ENCODE measurements at regions not wholly inside any gene's neighbourhood (a gene's known extent, or its start where the extent isn't known, plus 50 kb on each side); places are given as distances from the start of the nearest gene placed in this dataset.

DNA sequence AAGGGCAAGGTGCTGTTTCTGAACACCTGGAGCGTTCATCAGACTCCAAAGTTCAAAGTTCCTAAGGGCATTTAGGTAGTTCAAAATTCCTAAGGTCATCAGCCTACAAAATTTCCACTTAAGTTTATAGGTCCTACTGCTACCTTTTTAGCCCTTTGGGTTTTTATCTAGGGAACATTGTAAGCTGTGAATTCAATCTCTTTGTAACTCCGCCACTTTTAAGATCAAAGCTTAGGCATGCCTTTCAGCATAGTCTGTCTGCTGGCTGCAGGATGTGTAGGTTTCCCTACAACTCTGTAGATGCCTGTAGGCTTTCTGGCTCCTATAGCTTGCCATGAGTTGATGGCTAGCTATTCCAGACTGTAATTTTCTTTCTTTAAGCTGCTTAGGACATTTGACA is 291.6 kb downstream of the MAP2K6 start:
- Histone ChIP-seq H2AFZ (ENCODE audit: low read depth) (no peak overlapping the region), H3K4me1 (ENCODE audit: control insufficient read depth in 1 of 2, insufficient read depth in 2 of 2, low read depth in 1 of 2, low read length in 1 of 2) (peaks cover 0 to under 1% of the 10 kb centered on the region in 2 experiments; a peak in 1 of 4 replicates), H3F3A (replicated peaks; ENCODE audit: insufficient read depth) (no peaks in the 10 kb centered on the region), H3K4me2 (no peak overlapping the region), H3K9me2 (no peaks in the 10 kb centered on the region), H3K79me2 (ENCODE audit: insufficient read depth) (no peaks in the 10 kb centered on the region), H3K9me3 (no peaks in the 10 kb centered on the region), H4K20me1 (ENCODE audit: insufficient read depth) (no peaks in the 10 kb centered on the region), H3K4me3 (ENCODE audit: low read depth in 2 of 2, low read length in 1 of 2) (no peak overlapping the region), H3K36me3 (replicated peaks in 1 of 2; ENCODE audit: control insufficient read depth in 1 of 2, insufficient read depth in 2 of 2, low read length in 1 of 2) (no peaks in the 10 kb centered on the region), H3K9ac (no peak overlapping the region), H3K27me3 (ENCODE audit: insufficient read depth) (no peaks in the 10 kb centered on the region), H3K27ac (ENCODE audit: low read depth in 2 of 2, low read length in 1 of 2) (no peak overlapping the region)
- 67% methylated on average over 2 of the region's 2 CpGs for whole genome bisulfite sequencing (ENCODE audit: low lambda C conversion rate)
- TF ChIP-seq CHD2 (IDR thresholded peaks at IDR 0.05; ENCODE audit: low read length, partially characterized antibody) (no peak), FOSL2 (IDR thresholded peaks at IDR 0.05; ENCODE audit: borderline replicate concordance, low read depth) (no peak), SMC3 (IDR thresholded peaks at IDR 0.05; ENCODE audit: low read depth, low read length) (no peak), YY1 (IDR thresholded peaks at IDR 0.05; ENCODE audit: low read depth) (no peak), ELF1 (IDR thresholded peaks at IDR 0.05) (no peak), RXRA (IDR thresholded peaks at IDR 0.05; ENCODE audit: borderline replicate concordance, low read depth) (no peak), TAF1 (IDR thresholded peaks at IDR 0.05; ENCODE audit: borderline replicate concordance, low read depth, low read length) (no peak), RFX5 (IDR thresholded peaks at IDR 0.05; ENCODE audit: low read length) (no peak), EP300 (IDR thresholded peaks at IDR 0.05; ENCODE audit: borderline replicate concordance in 1 of 2, low read depth in 1 of 2, low read length in 1 of 2) (no peak)
- TF ChIP-seq, protein P1, sequence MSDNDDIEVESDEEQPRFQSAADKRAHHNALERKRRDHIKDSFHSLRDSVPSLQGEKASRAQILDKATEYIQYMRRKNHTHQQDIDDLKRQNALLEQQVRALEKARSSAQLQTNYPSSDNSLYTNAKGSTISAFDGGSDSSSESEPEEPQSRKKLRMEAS (IDR thresholded peaks at IDR 0.05; ENCODE audit: low read depth), result no peak
- TF ChIP-seq, protein P2, sequence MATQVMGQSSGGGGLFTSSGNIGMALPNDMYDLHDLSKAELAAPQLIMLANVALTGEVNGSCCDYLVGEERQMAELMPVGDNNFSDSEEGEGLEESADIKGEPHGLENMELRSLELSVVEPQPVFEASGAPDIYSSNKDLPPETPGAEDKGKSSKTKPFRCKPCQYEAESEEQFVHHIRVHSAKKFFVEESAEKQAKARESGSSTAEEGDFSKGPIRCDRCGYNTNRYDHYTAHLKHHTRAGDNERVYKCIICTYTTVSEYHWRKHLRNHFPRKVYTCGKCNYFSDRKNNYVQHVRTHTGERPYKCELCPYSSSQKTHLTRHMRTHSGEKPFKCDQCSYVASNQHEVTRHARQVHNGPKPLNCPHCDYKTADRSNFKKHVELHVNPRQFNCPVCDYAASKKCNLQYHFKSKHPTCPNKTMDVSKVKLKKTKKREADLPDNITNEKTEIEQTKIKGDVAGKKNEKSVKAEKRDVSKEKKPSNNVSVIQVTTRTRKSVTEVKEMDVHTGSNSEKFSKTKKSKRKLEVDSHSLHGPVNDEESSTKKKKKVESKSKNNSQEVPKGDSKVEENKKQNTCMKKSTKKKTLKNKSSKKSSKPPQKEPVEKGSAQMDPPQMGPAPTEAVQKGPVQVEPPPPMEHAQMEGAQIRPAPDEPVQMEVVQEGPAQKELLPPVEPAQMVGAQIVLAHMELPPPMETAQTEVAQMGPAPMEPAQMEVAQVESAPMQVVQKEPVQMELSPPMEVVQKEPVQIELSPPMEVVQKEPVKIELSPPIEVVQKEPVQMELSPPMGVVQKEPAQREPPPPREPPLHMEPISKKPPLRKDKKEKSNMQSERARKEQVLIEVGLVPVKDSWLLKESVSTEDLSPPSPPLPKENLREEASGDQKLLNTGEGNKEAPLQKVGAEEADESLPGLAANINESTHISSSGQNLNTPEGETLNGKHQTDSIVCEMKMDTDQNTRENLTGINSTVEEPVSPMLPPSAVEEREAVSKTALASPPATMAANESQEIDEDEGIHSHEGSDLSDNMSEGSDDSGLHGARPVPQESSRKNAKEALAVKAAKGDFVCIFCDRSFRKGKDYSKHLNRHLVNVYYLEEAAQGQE (IDR thresholded peaks at IDR 0.05; ENCODE audit: low read depth, low read length), result no peak
- TF ChIP-seq, protein P3, sequence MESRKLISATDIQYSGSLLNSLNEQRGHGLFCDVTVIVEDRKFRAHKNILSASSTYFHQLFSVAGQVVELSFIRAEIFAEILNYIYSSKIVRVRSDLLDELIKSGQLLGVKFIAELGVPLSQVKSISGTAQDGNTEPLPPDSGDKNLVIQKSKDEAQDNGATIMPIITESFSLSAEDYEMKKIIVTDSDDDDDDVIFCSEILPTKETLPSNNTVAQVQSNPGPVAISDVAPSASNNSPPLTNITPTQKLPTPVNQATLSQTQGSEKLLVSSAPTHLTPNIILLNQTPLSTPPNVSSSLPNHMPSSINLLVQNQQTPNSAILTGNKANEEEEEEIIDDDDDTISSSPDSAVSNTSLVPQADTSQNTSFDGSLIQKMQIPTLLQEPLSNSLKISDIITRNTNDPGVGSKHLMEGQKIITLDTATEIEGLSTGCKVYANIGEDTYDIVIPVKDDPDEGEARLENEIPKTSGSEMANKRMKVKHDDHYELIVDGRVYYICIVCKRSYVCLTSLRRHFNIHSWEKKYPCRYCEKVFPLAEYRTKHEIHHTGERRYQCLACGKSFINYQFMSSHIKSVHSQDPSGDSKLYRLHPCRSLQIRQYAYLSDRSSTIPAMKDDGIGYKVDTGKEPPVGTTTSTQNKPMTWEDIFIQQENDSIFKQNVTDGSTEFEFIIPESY (IDR thresholded peaks at IDR 0.05; ENCODE audit: borderline replicate concordance, low read depth), result no peak
- TF ChIP-seq, protein P4, sequence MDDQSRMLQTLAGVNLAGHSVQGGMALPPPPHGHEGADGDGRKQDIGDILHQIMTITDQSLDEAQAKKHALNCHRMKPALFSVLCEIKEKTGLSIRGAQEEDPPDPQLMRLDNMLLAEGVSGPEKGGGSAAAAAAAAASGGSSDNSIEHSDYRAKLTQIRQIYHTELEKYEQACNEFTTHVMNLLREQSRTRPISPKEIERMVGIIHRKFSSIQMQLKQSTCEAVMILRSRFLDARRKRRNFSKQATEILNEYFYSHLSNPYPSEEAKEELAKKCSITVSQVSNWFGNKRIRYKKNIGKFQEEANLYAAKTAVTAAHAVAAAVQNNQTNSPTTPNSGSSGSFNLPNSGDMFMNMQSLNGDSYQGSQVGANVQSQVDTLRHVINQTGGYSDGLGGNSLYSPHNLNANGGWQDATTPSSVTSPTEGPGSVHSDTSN (IDR thresholded peaks at IDR 0.05), result no peak
- TF ChIP-seq, protein P5, sequence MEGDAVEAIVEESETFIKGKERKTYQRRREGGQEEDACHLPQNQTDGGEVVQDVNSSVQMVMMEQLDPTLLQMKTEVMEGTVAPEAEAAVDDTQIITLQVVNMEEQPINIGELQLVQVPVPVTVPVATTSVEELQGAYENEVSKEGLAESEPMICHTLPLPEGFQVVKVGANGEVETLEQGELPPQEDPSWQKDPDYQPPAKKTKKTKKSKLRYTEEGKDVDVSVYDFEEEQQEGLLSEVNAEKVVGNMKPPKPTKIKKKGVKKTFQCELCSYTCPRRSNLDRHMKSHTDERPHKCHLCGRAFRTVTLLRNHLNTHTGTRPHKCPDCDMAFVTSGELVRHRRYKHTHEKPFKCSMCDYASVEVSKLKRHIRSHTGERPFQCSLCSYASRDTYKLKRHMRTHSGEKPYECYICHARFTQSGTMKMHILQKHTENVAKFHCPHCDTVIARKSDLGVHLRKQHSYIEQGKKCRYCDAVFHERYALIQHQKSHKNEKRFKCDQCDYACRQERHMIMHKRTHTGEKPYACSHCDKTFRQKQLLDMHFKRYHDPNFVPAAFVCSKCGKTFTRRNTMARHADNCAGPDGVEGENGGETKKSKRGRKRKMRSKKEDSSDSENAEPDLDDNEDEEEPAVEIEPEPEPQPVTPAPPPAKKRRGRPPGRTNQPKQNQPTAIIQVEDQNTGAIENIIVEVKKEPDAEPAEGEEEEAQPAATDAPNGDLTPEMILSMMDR (IDR thresholded peaks at IDR 0.05), result no peak
- ChIA-PET CTCF (interaction anchor here (2.2 kb wide), 1 partner anchor 11 kb away, joined by 5 read pairs; no protein-coding TSS in a partner anchor), POLR2A (no interaction called here)
- DNase-seq, result no peak

Data from SK-N-SH (cell line).